ENCODE measurements at regions not wholly inside any gene's neighbourhood (a gene's known extent, or its start where the extent isn't known, plus 50 kb on each side); places are given as distances from the start of the nearest gene placed in this dataset.
"Not testable (repeated sequence)": the region's sequence is repeated elsewhere in the genome, so short reads cannot be mapped to it uniquely, and the experiment has no call there.

DNA sequence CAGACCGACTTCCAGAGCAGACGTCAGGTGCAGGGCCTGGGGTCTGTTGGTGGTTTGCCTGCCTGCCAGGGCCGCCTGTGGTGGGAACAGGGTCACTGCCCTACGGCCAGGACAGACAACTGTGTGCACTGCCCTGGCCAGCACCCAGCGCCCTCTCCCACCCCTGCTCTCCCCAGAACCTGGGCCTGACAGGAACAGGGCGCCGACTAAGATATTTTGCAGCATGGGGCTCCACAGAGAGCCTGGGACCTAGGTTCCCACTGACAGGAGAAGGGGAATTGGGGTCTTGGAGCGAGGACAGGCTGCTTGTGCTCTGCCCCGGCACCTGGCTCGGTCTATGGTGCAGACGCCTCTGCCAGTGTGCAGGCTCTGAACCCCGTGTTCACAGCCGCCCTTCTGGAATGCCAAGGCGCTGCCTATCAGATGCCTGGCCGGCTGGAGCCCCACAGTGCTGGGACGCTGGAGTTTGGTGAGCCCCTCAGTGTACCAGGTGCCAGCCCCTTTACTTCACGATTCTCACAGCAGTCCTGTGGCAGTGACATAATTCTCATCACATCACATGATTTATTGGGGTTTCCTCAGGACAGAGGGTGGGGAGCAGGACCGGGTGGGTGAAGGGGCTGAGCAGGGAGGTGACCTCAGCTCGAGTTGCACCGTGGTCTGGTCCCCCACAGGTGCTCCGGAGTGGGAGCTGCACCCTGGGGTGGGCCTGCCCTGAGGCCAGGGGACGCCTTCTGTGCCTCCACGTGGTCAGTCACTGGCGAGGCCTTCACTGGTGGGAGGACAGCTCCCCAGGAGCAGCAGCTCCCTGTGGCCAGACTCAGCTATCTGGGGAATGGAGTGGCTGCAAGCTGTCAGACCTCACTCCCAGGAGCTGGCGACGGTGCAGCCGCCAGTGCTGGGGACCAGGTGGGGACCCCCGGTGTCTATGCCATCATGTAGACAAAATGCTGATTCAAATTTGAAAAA lies 113.8 kb upstream of the LRPAP1 start:
- DNase-seq: no peak

DNA sequence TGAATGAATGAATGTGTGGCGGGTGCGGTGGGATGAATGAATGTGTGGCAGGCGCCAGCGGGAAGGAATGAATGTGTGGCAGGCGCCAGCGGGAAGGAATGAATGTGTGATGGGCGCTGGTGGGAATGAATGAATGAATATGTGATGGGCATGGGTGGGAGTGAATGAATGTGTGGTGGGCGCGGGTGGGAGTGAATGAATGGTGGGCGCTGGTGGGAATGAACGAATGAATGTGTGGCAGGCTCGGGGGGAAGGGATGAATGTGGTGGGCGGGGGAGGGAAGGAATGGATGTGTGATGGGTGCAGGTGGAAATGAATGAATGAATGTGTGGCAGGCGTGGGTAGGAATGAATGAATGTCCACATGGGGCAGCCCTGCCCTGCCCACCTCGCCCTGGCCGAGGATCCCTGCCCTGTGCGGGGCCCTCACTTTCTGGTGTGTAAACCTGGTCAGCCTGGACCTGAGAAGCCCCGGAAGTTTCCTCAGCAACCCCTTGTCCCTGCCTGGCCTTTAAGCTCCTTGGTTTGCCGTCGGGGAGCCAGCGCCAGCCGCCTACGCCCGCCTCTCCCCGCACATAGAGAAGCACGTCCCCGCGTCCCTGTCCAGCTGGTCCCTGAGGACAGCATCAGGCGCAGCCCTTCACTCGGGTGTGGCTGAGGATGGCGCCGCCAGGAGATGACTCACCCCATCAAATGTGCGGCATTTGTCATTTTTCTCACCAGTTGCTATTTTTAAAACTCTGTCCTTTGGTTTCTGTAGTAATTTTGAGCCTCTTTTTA lies 112.8 kb upstream of the LRPAP1 start:
- no peak for DNase-seq

DNA sequence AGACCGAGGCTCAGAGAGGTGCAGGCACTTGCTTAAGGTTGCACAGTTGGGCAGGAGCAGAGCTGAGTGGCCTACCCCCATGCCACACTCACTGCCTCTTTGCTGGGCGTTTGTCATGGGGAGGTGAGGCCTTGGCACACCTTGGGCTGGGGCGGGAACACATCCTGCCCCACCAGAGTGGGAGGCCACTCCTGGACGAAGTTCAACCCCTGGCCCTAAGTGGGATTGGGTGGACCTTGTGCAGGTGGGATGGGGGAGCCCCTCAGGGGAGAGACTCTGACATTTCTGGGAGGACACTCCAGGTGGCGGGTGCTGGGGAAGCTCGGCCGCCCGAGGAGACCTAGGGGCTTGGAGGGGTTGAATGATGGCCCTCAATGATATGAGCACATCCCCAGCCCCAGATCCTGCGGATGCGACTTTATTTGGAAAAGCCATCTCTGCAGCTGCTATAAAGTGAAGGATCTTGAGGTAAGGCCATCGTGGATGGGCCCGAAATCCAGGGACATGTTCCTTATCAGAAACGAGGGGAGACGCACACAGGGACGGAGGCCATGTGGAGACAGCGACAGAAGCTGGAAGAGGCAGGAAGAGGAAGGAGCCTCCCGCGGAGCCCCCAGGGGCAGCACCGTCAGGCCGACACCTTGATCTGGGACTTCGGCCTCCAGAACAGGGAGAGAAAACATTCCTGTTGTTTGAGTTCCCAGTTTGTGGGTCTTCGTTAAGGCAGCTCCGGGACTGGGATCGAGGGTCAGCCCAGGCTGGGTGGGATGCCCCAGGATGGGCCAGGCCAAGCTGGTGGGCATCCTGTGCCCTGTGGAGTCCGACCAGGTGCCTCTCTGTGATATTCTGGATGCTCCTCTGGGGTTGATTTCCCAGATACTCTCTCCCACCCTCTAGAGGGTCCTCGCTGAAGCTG lies 111.6 kb upstream of the LRPAP1 start:
- no peak for DNase-seq

DNA sequence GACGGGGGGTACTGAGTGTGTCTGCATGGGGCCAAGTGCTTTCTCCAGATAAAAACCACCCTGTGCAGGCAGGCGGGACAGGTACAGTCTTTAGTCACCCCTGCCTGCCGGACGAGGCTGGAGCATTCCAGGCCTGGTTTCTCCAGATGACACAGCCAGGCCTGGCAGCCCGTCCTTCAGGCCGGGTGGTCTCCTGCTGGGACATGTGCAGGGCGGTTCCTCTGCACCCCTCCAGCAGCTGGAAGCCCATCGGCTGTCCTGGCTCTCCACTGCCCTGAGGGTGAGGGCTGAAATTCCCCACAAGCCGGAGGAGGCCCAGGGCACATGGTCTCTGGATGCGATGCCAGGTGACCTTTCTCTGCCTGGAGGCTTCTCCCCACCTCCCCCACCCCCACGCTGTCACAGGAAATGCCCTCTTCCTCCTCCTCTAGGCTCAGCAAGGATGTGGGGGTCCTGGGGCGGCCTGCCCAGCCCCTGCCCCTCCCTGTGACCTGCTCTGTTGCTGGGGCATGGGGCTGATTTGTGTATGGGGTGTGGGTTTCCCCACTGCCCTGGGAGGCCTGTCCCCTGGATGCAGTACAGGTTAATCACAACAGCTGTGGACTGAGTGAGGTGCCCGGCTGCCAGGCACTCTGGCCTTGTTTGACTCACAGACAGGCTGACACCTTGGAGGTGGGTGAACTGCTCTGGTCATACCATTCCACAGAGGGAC lies 110.7 kb upstream of the LRPAP1 start:
- no peak for DNase-seq

DNA sequence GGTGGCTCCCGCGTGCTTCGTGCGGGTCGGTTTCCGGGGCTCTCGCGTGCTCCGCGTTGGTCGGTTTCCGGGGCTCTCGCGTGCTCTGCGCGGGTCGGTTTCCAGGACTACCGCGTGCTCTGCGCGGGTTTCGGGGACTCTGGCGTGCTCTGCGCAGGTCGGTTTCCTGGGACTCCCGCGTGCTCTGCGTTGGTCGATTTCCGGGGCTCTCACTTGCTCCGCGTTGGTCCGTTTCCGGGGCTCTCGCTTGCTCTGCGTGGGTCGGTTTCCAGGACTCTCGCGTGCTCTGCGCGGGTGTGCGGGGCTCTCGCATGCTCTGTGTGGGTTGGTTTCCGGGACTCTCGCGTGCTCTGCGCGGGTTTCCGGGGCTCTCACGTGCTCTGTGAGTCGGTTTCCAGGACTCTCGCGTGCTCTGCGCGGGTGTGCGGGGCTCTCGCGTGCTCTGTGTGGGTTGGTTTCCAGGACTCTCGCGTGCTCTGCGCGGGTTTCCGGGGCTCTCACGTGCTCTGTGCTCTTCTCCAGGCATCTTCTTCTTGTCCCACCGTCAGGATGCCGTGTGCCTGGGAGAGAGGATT lies 109.9 kb upstream of the LRPAP1 start:
- DNase-seq: no peak

DNA sequence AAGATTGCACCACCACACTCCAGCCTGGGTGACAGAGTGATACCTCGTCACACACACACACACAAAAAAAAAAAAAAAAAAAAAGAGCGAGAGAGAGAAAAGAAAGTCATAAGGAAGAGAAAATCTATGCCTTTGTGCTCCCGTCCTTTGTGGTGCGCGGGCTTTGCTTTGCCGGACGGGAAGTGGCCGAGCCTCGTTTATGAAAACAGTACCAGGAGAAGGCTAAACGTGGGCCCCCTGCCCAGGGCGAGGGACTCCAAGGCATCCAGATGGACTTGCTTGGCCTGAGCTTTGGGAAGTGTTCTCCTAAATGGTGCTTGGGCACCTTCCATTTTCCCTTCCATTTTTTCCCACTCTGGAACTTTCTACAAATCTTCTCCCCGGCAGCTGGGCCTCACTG lies 109.3 kb upstream of the LRPAP1 start:
- no peak for DNase-seq

DNA sequence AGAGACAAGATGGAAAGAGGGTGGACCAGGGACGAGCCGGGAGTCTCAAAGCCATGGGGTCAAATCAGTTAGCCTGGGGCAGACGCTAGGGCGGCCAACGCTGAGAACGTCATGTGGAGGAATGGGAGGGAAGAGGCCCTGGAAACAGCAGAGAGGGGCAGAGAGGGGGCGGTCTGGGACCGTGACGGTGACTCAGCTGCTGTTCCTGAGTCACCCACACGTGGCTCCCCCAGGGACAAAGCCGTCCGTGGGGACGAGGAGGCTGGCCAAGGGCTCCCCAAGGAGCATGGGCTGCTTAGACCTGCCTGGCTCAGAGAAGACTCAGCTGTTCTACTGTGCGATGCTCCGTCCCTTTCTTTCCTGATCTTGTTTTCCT lies 108.4 kb upstream of the LRPAP1 start:
- no peak for DNase-seq

DNA sequence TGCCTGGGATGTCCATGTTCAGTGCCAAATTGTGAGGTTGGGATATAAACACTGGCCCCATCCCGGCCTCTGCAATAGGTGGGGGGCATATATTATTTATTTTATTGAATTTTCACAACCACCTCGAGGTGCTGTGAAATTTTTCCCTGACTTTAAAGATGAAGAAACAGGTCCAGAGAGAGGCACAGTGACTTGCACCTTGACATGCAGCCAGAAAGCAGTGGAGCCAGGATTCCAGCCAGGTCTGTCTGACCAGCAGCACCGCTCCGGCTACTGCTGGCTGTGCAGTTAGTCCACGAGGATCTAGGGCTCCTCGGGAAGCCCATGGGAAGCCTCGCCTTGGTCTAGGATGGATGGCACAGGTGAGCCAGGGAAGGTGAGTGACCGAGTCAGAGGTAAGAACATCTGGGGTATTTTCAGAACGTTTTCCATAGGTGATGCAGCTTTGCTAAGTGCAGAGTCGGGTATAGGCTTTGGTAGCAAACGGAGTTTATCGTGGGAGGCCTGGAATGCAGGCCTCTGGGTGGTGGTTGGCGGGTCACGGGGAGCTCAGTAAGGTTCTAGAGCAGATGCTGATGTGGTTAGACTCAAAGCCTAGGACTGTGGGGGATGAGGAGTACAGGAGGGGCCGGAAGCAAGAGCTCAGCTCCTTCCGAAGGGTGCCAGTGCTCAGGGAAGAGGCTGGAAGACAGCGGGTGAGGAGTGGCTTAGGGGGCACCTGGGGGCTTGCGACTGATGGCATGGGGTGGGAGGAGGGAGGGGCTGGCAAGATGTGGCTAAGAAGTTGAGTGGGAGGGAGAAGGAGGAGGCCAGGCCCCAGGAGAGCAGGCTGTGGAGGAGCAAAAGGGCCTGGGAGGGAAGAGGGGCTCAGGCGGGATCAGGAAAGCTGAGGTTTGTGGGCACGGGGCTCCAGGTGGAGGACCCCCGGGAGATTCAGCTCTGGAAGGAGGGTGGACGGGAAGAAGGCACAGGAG lies 107.7 kb upstream of the LRPAP1 start:
- DNase-seq: no peak

DNA sequence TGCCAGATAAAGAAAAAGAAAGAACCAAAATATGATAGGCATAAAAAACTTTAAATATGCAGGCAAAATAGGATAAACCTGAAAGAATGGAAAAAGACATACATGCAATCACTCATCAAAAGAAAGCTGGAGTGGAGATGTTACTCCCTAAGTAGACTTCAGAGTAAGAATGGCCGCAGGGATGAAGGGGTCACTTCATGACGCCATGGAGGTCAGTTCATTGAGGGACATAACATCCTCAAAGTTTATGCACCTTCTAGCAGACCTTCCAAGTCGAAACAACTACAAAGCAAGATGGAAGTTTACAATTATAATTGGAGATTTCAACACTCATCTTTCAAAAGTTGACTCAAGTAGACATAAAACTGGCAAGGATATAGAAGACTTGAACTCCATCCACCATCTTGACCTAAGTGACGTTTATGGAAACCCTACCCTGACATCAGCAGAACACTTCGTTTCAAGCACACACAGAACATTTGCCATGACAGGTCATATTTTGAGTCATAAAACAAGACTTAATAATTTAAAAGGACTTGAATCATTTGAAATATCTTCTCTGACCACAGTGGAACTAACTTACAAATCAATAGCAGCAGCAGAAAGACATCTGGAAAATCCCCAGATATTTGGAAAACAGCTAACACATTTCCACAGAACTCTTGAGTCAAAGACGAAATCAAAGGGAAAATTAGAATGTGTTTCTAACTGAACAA lies 106.0 kb upstream of the LRPAP1 start:
- DNase-seq: no peak

DNA sequence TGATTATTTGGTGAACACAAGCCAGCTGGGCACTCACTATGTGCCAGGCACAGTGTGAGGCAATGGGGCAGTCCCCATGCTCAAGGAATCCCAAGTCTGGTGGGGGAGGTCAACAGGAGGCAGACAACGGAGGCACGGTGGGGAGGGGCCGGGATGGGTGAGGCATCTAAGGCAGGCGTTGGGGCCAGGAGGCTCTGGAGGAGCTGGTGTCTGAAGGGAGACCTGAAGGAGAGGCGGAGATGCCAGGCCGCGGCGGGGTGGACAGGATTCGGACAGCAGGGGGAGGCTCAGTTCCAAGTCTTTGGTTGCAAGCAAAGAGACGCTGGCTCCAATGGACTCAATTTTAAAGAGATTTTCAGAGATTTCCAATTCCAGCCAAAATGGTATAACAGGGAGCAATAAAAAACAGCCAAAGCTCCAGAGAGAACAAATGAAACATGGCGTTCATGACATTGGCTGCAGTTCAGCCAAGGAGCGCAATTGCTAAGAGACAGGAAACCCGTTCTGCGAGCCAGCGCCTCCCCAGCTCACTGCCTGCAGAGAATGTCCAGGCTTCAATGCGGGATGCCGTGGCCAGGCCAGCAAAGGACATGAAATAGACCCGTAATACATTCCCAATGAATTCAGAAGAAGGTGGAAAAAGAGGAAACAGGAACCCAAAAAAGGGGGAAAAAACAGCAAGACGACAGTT lies 105.2 kb upstream of the LRPAP1 start:
- no peak for DNase-seq

DNA sequence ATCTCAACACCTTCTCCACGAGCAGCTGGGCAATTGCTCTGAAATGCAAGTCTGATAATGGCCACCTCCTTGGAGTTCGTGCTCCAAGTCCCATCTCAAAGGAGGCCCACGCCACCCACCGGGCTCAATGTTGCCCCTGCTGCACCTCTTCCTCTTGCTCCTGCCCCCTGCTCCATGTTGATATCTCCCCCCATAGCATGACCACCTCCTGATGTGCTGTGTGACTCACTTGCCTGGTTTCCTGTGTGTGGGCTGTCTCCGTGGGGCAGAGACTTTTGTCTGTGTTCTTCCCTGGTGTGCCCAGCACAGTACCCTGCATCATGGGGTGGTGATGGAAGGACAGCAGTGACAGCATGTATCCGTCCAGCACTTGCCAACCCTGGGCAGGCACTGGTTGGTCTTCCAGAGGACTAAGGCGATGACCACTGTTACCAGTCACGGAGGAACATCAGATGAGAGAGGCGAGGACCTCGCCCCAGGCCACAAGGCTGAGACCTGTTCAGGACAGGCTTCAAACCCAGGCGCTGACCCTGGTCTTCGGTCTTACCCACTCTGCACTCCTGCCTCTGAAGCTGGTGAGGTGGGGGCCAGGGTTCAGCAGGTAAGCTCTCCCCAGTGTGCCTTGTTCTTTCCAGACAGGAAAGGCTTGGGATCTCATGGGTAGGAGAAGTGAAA lies 104.6 kb upstream of the LRPAP1 start:
- no peak for DNase-seq

DNA sequence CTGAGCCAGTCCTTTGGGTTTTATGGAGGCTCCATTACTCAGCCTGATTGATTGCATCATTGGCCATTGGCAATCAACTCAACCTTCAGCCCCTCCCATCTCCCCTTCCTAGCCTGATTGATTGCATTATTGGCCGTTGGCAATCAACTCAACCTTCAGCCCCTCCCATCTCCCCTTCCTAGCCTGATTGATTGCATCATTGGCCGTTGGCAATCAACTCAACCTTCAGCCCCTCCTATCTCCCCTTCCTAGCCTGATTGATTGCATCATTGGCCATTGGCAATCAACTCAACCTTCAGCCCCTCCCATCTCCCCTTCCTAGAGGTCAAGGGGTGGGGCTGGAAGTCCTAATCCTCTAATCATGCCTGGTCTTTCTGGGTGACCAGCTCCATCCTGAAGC lies 103.8 kb upstream of the LRPAP1 start:
- DNase-seq: not testable (repeated sequence)

DNA sequence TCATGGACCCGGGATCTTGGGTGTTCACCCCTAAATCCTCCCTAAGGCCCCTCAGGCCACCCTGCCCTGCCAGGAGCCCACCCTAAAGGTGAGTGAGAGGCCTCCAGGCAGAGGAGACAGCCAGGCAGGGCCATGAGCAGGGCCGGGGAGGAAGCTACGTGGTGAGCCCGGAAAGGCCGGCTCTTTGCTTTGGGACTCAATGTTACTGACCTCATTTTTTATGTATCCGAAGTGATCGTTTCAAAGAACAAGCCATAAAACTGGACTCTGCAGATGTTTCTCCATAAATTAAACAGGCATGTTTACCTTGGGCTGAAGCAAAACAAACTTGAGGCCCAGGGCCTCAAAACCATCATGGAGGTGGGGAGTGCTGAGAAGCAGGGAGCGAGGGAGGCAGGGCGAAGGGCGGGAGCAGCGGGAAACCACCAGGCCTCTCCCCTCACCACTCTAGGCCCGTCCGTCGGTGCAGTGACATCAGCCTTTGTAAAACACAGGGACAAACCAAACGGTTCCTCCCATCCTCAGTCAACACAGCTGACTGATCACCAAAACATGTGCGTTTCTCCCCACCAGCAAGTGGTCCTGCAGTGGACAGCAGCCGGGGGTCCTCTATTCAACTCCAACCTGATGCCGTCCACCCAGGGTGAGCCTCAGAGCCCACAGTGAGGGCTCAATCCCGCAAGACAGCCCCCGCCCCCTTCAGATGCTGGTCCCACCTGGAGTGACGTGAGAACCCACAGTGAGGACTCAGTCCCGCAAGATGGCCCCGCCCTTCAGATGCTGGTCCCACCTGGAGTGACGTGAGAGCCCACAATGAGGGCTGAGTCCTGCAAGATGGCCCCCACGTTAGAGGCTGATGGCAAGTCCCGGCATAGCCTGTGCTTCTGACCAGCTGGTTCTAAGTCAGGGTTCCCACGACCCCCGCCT lies 102.9 kb upstream of the LRPAP1 start:
- no peak for DNase-seq

DNA sequence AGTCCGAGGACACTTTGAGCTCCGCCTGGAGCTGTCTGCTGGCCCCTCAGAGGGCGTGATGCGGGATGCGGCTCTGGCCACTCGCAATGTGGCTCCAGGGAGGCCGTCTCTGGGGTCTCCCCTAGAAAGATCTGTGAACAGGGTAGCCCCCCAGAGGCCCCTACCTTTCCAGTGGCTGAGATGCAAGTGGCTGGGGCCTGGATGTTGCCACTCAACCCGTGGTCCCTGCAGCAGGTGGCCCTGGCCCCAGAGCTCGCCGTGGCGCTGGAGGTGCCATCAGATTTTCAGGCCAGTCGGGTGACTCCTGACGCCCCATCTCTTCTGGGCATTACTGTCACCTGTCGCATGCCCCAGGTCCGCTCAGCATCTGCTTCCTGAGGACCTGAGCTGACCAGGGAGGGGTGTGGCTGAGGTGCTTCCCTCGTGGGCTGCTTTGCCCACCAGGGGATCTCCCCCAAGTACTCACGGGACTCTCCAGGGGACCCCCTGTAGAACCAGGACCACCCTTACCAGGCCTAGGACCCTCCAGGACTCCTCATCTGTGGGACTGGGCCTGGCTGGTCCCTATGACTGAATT lies 102.1 kb upstream of the LRPAP1 start:
- no peak for DNase-seq

DNA sequence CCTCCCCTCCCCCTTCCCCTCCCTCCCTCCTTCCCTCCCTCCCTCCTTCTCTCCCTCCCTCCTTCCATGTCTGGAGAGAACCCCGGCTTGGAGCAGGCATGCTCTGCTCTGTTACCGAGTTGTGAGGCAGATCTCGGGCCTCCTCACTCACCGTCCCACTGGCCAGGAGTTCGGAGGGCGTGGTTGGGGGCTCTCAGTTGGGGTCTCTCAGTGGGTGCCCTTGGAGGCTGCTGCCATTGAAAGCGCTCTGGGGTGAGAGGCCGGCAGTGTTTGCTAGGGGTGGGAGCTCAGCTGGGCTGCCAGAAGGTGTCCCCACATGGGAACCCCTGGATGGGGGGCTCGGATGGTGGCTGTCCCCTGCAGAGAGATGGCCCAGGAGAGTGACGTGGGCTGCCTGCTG lies 101.1 kb upstream of the LRPAP1 start:
- DNase-seq: not testable (repeated sequence)

DNA sequence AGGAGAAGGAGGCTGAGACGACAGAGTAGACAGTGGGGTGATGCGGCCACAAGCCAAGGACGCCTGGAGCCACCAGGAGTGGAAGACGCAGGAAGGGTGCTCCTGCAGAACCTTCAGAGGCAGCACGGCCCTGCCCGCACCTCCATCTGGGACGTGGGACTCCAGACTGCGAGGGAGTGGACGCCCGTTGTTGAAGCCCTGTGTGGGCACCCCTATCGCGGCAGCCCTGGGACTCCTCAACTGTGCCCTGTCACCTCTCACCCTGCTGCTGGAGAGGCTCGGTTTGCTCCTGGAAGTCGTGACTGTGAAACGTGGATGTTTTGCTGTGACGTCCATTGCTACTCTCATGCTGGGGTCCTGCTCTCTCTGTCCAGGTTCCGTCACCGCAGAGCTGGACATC lies 100.6 kb upstream of the LRPAP1 start:
- not testable (repeated sequence) for DNase-seq
